Ovary (tissue), 7 donors: ENCODE measurements at regions not wholly inside any gene's neighbourhood (a gene's known extent, or its start where the extent isn't known, plus 50 kb on each side); places are given as distances from the start of the nearest gene placed in this dataset.

ENCODE experiments used
- DNase-seq, 5 donors: peaks; one replicate each; pipeline ENCODE4 v3.0.0-alpha.2; 2019 to 2020
- H3K27ac ChIP-seq, 2 donors: fragments of 200-600 bp; one replicate each; pipeline versions ENCODE4 v1.5.1 to v1.8.0; 2019 to 2022
- H3K27me3 ChIP-seq: fragments of 200-600 bp; one replicate; pipeline ENCODE4 v1.8.0; 2022
- H3K36me3 ChIP-seq: fragments of 200-600 bp; sonication (generic); one replicate; pipeline ENCODE4 v1.5.1; 2019
- H3K4me1 ChIP-seq: one replicate; pipeline ENCODE4 v1.8.1; 2013; ENCODE audit warnings: mild to moderate bottlenecking, moderate library complexity; ENCODE audit not compliant: insufficient read depth
- H3K4me3 ChIP-seq: fragments of 200-600 bp; sonication (generic); one replicate; pipeline ENCODE4 v1.5.1; 2017
- H3K9me3 ChIP-seq, 2 donors: fragments of 200-600 bp in 1 of 2; sonication (generic) in 1 of 2; one replicate each; pipeline versions ENCODE4 v1.5.1 to v1.8.1; 2013 to 2019; ENCODE audit warnings: mild to moderate bottlenecking in 1 of 2, moderate library complexity in 1 of 2
- CTCF ChIP-seq, 3 donors: fragments of 450-650 bp in 2 of 3; fragments of 200-600 bp in 1 of 3; IDR thresholded peaks; one replicate each; pipeline versions ENCODE4 v1.5.1 to v1.8.0; 2016 to 2022; ENCODE audit warnings: antibody characterized with exemption in 3 of 3, mild to moderate bottlenecking in 1 of 3
- EP300 ChIP-seq: sonication (generic); formaldehyde crosslinking; IDR thresholded peaks from one replicate; pipeline ENCODE4 v1.6.1; 2017; ENCODE audit warnings: antibody characterized with exemption
- POLR2A ChIP-seq: fragments of 450-650 bp; IDR thresholded peaks from one replicate; pipeline ENCODE4 v1.6.1; 2017; ENCODE audit warnings: antibody characterized with exemption, mild to moderate bottlenecking, moderate library complexity
- WGBS, 3 donors: extraction: QIAGEN DNeasy Blood & Tissue Kit in 1 of 3; methylation state at CpG; one replicate each; pipeline versions ENCODE4 v1.1.5 to v1.1.7; 2013 to 2017; 5-methylcytosine and 5-hydroxymethylcytosine counted together
- intact Hi-C, 4 donors: fragments of 100-400 bp; cut with DNase I; formaldehyde crosslinking; loops; one replicate each; pipeline versions ENCODE4 v1.11.0 to v1.15.1; 2022 to 2023
- donor health status: DM: no; HTN: no; CAD: no; lungs with moderate emphysema.
- donor health status: DM: no; HTN: no; CAD: no.
- donor health status: Bipolar disorder and iron deficiency.
- donor health status: DM: no; HTN: no; CAD: no.
- donor health status: DM: yes; HTN: yes; CAD: no.

GRCh38 chr5:8766448-8766847, 779.4 kb downstream of the SEMA5A start:
- Histone ChIP-seq H3K9me3 (no peaks in the 10 kb centered on the region), H3K36me3 (no peaks in the 10 kb centered on the region), H3K27me3 (no peaks in the 10 kb centered on the region), H3K27ac (no peak overlapping the region), H3K4me1 (no peaks in the 10 kb centered on the region), H3K4me3 (no peak overlapping the region)
- no peak for DNase-seq
- intact Hi-C loops = no loop called here
- 42 to 68% (median 65%) methylated on average over 1 of the region's 1 CpG for WGBS, 3 donors
- no peak for TF ChIP-seq CTCF (IDR thresholded peaks at IDR 0.05)
- TF ChIP-seq POLR2A = no peak
- TF ChIP-seq EP300 = no peak

- H3K4me1 ChIP-seq = no peaks in the 10 kb centered on the region
- H3K4me3 ChIP-seq = no peak overlapping the region
- H3K36me3 ChIP-seq = no peaks in the 10 kb centered on the region
- H3K9me3 ChIP-seq = no peaks in the 10 kb centered on the region
- 62 to 75% (median 73%) methylated on average over 3 of the region's 3 CpGs for WGBS, 3 donors
- H3K27ac ChIP-seq = no peak overlapping the region
- no peak for DNase-seq
- H3K27me3 ChIP-seq = no peaks in the 10 kb centered on the region
- intact Hi-C loops = no loop called here
- TF ChIP-seq EP300 = no peak
- TF ChIP-seq CTCF (IDR thresholded peaks at IDR 0.05) = no peak
- no peak for TF ChIP-seq POLR2A
Measured at GRCh38 chr5:8767111-8767510, 778.8 kb downstream of the SEMA5A start.

GRCh38 chr5:8767746-8768145, 778.1 kb downstream of the SEMA5A start:
- WGBS, 3 donors = 39 to 50% (median 44%) methylated on average over 3 of the region's 3 CpGs
- intact Hi-C loops = no loop called here
- no peak for DNase-seq

GRCh38 chr5:8769631-8770030, 776.2 kb downstream of the SEMA5A start:
- TF ChIP-seq EP300 (no peak), POLR2A (no peak), CTCF (IDR thresholded peaks at IDR 0.05) (no peak)
- H3K4me1 ChIP-seq = no peaks in the 10 kb centered on the region
- DNase-seq = no peak
- no peak overlapping the region for H3K4me3 ChIP-seq
- WGBS, 3 donors = 79 to 82% (median 81%) methylated on average over 3 of the region's 3 CpGs
- H3K27me3 ChIP-seq = no peaks in the 10 kb centered on the region
- H3K27ac ChIP-seq = no peak overlapping the region
- no peaks in the 10 kb centered on the region for H3K9me3 ChIP-seq
- H3K36me3 ChIP-seq = no peaks in the 10 kb centered on the region
- intact Hi-C loops = no loop called here

More at GRCh38 chr5:8767746-8768145, 778.1 kb downstream of the SEMA5A start:
- Histone ChIP-seq H3K36me3 (no peaks in the 10 kb centered on the region), H3K4me1 (no peaks in the 10 kb centered on the region), H3K4me3 (no peak overlapping the region), H3K27me3 (no peaks in the 10 kb centered on the region), H3K9me3 (no peaks in the 10 kb centered on the region), H3K27ac (no peak overlapping the region)
- TF ChIP-seq EP300 = no peak
- no peak for TF ChIP-seq CTCF (IDR thresholded peaks at IDR 0.05)
- TF ChIP-seq POLR2A = no peak

- H3K36me3 ChIP-seq = no peaks in the 10 kb centered on the region
- H3K9me3 ChIP-seq = no peaks in the 10 kb centered on the region
- intact Hi-C loops = no loop called here
- H3K4me3 ChIP-seq = no peak overlapping the region
- TF ChIP-seq EP300 (no peak), POLR2A (no peak), CTCF (IDR thresholded peaks at IDR 0.05) (no peak)
- no peaks in the 10 kb centered on the region for H3K4me1 ChIP-seq
- no peak for DNase-seq
- H3K27me3 ChIP-seq = no peaks in the 10 kb centered on the region
- 69 to 90% (median 81%) methylated on average over 3 of the region's 3 CpGs for WGBS, 3 donors
- H3K27ac ChIP-seq = no peak overlapping the region
Measured at GRCh38 chr5:8770431-8770830, 775.4 kb downstream of the SEMA5A start.
